ENCODE measurements at regions not wholly inside any gene's neighbourhood (a gene's known extent, or its start where the extent isn't known, plus 50 kb on each side); places are given as distances from the start of the nearest gene placed in this dataset.
A peak's percentile ranks its signal among the peaks of the same experiment; 100 is the strongest.

DNA sequence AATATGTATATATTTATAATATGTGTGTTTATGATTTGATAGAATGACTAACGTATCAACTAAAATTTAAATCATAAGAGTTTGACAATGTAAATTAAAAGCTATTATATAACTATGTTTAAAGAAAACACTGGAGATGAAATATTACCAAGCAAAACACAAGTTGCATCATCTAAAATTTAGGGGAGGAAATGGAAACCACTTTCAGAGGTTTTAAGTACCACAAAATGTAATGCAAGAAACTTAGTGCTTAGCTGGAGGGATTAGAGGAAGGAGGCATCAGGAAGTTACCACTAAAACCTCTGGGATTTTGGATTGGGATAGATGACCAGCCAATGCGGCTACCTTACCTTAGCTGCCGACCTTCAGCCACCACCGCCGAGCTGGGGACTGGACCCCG lies 1192.1 kb upstream of the PRKX start:
- no peak for DNase-seq

DNA sequence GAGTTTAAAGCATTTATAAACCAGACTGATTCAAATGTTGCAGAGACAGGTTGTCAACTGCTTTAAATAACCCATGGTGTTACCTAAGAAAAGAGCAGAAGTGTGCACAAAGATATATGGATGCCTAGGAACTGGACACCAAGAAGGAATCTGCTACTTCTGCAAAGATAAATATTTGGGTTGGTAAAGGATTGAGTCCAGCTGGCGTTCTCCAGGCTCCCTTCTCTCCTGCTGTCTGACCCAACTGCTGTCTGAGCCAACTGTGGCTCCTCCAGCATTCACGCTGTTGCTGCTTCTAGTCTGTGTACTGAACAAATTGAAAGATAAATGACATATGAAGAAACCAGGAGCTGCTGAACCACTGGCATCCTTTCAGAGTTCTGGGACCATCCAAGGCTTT lies 1167.8 kb upstream of the PRKX start:
- no peak for DNase-seq

DNA sequence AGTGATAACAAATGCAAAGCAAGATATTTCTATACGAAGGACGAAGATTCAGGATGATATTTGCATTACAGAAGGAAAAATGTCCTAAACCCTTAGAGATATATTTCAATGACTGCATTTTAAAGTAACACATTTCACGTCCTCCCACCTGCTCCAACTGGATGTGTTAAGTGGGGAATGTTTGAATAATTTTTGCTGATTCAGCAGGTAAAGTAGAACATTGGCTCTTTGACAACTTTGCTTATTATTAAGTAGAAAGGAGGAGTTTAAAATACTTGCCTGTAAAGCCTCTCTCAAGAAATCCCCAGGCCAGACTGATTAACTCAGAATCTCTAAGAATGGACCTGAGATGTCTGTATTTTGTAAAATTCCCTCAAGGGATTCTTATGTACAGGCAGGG lies 1165.2 kb upstream of the PRKX start:
- DNase-seq, result no peak

DNA sequence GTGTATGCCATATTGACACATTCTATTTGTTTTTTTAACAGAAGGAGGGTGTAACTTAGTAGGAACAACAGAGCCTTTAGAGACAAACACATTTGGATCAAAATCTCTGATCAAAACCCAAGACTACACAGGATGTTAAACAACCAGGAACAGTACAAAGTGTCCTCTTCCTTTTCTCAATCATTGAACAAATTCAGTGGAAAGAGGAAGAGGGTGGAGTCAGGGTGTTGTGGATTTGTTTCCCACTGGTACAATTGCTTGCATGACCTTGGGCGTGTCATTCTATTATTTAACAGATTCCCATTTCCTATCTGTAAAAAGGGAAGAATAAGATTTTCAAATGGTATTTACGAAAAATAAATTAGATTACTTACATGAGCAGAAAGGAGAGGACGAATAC lies 1162.8 kb upstream of the PRKX start:
- no peak for DNase-seq

DNA sequence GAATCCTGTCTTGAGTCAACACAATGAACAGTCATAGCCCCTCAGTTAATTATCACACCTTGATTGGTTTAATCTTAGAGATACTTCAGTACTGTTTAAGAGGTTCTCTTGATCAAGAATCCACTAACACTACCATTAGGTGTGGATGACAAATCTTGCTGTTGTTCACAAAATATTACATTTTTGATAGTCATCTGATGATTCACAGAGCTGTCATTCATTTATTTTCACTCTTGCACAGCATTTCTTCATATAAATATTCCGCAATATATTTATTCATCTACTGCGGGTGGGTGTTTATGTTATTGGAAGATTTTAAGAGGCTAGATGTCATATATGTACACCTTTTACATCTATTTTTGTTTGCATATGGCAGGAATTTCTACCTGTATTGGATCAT lies 1138.1 kb upstream of the PRKX start:
- DNase-seq, result no peak

DNA sequence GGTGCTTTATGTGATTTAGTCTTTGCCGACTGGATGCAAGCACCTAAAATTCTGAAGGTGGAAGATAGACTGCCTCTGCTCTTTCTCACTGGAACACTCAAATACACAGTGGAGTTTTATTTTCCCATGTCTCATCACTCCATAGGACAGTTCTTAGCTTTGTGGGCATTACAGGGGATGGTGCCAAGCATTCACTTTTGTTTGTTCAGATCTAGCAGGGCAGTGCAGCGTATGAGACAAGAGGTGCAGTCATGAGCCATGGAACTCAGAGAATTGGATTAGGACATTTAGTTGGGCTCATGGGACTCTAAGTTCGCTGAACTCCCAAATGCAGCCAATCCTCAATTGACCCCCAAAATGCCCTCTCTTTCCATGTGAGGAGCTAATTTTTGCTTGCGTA lies 1136.9 kb upstream of the PRKX start:
- peak in 40 of 56 donors; percentile 0 to 71 (median 12) for DNase-seq

DNA sequence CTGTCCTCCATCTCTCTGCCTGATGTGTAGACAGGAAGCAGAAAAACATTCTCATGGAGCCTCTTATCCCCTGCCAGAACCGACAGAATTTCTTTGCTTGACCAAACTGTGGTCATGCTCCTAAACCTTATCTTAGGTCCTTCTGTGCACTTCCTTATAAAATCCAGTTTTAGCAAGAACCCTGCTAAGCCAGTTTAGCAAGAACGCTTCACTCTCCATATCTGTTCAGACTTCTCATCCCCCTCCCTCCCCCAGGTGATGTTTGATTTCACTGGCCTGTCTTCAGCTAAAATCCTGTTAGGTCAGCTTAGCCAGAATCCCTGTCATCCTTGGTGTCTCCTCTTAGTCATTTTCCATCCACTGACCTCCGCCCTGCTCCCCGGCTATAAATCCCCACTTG lies 1130.9 kb upstream of the PRKX start:
- DNase-seq, result no peak

DNA sequence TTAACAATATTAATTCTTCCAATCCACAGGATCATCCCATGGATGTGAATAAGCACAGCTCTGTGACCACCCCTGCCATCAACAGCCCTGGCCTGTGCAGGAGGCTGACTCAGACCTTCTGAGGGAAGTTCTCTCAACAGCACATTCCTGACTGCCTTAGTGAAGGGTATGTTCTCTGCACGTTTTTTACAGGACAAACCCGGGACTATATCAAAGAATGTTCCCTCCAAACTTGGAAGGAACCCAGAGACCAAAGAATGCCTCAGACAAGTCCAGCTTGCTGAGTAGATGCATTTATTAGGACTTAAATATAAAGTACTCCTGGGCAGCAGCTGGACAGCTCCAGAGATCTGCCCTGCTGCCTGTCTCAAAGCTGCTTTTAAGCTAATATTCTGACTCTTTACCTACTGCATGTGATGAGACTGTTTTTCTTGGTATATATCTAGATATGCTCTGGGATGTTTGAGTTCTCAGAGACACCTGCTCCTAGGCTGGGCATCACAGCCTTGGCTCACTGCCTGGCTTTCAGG lies 1127.8 kb upstream of the PRKX start:
- no peak for DNase-seq

DNA sequence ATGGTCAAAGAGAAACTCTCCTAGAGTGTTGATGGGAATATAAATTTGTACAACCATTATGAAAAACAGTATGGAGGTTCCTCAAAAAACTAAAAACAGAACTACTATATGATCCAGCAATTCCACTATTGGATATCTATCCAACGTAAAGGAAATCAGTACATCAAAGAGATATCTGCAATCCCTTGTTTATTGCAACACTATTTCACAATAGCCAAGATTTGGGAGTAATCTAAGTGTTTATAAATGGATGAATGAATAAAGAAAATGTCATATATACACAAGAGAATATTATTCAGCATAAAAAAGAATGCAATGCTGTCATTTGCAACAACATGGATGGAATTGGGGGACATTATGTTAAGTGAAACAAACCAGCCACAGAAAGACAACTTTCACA lies 1118.1 kb upstream of the PRKX start:
- DNase-seq, result no peak

DNA sequence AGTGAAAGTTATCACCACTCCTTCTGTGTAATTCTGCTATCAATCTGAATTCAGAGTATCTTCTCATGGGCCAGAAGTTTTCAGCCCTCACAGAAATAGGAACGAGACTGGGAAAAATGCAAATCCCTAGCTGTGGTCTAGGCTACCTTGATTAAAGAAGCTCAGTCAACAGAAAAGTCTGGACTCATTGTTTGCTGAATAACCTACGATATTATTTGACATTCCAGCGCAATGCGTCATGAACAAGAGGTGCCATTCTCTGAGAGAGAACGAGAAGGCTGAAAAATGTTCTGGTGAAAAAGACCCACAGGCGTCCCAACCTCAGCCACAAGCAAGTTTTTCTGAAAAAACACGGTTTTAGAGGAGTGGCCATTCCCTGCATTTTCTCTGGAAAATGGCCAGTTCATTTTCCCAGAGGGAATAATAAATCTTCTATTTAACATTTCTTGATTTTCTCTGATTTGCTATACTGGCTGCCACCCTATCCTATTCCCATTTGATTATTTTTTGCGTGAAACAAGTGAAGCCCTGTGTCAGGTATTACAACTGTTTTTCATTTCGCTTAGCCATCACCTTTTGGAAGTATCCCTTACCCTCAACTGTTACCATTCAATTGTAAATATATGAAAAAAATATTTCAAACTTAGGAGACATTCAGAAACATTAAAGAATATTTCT lies 1117.6 kb upstream of the PRKX start:
- DNase-seq, result no peak

DNA sequence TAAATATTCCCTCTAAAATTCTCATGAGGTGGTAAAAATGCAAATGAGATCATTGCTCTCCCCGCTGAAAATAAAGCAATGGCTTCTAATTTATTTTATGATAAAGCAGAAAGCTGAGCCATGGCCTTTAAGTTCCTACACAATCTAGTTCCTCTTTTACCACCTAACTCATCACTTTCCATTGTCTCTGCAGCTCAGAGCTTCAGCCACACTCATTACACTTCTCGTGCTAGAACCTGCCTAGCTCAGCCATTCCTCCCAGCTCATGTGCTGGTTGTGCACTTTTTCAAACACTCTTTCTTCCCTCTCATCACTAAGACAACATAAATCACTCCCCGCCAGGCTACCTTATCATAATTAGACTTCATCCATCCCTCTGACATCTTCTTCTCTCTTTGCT lies 1112.1 kb upstream of the PRKX start:
- no peak for DNase-seq

DNA sequence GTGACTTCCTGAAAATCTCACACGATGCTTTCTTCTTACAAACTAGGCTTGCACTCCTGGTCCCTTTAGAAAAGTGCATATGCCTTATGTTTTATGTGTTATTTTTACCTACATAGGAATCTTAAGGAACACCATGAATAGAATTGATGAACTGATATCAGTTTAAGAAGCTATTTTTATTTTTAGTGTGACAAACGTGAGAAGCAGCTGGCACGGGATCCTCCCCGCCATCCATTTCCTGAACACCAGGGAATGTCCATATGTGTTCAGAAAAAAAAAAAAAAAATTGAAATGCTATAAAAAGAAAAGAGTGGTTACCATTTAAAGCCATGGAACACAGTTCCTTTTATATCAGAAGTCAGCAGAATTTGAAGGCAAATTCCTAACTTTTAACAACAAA lies 1096.1 kb upstream of the PRKX start:
- no peak for DNase-seq

DNA sequence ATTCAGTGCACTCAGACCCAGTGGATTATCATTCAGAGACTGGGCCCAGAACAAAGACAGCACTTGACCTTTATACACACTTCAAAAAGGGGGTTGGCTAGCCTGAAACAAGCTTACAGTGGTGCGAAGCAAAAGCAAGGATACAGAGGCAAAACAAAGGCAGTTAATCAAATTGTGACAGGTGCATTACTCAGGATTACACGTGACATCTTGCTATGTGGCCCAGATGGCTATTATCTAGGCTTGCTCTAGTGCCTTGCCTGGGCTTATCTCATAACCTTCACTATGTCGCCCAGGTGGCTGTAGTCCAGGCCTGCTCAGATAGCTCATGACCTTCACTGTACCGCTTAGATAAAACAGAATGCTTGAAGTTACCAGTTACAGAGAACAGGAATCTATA lies 1092.1 kb upstream of the PRKX start:
- no peak for DNase-seq

DNA sequence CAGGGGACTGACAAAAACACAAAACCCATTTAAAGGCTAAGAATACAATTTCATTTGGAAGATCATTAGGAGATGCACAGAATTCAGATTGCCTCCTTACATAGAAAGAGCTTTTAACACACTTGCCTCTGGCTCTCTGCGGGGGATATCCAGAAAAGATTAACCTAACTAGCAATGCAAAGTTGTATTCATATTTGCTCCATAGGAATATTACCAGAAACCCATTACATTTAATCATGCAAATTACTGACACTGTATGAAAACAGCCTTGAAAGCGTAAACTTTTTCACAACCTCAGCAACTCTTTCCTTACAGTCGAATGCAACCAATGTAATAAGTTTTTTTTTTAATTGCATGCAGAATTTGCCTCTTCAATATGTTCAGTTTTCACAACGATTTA lies 1087.3 kb upstream of the PRKX start:
- no peak for DNase-seq

DNA sequence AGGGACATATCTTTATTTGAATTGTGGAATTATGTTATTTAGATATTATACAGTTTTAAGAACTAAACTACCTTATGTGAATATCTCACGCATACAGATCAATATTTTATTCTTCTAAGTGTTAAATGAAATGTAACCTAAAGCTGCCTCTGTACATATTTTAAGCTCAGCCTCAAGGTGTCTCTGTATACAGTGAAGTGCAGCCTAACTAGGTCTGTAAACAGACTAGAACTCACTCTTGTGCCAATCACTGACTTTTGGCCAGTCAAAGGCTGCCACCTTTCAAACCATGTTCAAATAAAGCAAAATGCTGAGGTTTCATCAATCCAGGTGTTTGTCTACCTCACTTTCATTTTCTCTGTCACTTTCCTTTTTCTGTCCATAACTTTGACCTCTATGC lies 1074.5 kb upstream of the PRKX start:
- no peak for DNase-seq

DNA sequence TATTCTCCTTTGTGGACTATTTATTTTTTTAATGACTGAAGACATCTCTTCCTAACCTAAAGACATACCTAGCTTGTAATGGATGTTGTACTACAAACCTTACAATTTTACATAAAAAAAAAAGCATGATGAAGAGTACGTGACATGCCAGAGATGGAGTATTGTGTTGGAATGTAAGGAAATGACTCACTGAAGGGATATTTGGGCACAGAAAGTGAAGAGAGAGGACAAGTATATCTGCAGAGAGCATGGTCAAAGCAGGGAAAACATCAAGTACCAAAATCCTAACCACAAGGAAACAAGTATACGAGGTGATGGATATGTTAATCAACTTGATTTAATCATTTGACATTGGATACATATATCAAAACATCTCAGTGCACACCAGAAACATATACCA lies 1051.4 kb upstream of the PRKX start:
- no peak for DNase-seq

DNA sequence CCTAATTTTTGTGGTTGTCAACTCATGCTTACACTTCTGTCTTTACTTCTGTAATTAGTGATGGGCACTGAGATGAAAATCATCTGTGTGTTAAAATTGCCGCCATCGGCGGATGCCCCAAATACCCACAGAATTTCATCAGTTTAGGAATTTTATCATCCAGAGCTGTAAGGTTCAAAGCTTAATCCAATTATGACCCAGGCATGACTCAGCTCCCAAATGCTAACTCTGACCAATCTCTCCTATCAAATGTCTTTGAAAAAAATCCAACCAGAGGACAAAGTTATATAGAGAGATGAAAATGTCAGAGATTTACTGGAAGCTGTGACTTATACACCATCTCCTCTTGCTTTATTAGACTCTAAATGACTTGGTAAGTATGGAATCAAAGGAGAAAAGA lies 1048.7 kb upstream of the PRKX start:
- DNase-seq, result no peak

DNA sequence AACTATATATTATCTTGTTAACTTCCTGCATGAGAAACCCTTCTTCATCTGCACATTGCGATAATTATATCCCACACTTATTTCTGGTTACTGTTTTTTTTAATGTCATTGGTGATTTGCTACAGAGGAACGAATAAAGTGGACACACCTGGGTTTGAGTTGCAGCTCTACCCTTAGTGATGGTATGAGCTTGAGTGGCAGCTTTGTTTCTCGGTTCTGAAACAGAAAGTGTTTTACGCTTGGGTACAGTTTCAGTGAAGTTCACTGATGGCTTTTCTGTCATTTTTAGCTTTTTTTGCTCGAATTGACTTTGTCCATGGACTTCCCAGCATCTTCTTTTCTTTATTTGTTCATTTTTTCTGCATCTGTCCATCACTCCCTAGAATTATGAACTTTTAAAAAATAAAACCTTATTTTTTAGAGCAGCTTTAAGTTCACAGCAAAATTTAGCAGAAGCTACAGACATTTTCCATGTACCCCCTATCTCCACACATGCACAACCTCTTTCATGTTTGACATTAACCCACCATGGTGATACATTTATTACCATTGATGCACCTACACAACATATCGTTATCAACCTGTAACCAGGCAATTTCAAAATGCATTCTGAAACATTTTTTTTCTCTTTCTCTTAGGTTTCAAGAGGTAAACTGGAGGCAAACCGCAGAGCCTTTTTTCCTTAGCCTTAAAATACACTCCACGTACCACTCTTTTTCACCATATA lies 1041.6 kb upstream of the PRKX start:
- DNase-seq, result no peak

DNA sequence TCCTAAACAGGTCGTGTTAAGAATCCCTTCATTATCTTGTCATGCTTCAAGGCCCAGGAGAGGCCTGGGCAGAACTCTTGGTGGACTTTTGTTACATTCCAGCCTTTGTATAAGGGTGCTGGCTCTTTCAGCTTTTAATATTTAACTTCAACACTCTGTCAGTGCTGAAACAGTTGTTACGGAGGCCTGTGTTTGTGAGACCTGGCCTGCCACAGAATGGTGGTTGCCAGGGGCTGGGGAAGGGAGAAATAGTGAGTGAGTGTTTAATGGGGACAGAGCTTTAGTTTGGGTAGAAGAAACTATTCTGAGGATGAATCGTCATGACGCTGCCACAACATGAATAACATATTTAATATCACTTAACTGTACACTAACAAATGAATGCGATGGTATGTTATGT lies 1027.6 kb upstream of the PRKX start:
- no peak for DNase-seq

DNA sequence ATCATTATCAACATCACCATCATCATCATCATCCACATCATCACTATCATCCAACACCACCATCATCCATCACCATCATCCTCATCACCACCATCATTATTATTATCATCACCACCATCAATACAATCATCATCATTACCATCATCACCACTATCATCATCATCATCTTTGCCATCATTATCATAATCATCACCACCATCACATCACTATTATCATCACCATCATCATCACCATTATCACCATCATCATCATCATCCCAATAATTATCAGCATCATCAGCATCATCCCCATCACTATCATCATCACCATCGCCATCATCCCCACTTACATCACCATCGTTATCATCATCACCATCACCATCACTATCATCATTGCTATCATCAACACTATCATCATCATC lies 1021.9 kb upstream of the PRKX start:
- DNase-seq, result no peak

DNA sequence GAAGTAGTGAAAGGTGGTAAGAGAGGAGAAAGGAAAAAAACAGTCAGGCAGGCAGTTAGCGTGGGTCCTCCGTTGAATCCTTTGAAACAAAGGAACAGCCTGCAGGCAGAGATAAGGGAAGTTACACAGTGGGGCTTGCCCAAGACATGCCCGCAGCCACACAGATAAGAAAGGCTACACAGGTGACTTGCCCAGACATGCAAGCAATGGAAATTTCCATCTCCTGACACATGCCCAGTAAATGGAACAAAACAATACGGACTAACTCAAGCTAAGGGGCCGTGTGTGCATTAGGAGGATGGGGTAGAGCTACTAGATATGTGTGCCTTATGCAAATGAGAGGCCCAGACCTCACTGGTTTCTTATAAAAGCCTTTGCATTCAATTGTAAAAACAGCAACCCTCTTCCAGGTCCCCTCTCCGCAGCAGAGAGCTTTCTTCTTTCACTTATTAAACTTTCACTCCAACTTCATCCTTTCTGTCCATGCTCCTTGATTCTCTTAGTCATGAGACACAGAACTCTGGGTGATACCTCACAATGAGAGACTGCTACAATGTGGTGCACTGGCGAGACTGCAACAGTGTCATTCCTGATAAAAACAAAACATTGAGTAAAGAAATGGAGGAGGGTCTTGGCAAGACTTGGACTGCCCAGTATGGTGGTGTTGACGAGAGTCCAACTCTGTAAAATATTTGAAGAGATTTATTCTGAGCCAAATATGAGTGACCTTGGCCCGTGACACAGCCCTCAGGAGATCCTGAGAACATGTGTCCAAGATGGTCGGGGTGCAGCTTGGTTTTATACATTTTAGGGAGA lies 997.4 kb upstream of the PRKX start:
- DNase-seq, result no peak

DNA sequence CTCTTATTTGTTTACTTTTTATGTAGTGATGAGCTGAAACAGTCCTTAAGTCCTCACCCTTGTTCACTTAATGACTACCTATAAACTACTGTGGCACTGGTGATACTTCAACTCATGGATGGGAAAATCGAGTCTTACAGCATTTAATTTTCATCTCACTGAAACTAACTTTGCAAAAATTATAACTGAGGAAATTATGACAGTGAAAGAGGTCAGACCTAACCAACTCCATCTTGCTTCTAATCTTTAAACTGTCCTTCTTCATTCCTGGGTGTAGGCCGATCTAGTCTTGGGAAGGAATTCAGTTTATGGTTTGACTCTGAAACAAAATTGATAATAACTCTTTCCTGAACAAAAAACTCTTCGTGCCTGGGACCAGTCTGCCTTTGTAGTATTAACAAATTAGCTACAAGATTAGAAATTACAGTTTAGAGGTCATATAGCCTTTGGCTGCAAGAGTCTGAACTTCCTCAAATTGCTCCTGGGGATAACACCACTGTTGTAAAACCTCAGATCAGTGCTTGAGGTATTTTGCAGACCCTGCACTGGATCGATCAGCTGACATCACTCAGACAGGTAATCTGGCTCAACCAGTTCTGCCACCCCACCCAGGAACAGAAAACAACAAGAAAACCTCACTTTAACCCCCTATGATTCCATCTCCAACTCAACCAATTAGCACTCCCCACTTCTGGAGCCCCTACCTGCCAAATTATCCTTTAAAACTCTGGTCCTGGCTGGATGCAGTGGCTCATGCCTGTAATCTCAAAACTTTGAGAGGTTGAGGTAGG lies 995.7 kb upstream of the PRKX start:
- no peak for DNase-seq
